ENCODE measurements at regions not wholly inside any gene's neighbourhood (a gene's known extent, or its start where the extent isn't known, plus 50 kb on each side); places are given as distances from the start of the nearest gene placed in this dataset.

GRCh38 chr3:66797889-66798560 lies 200.1 kb upstream of the KBTBD8 start:
- Histone ChIP-seq H3K36me3 (no peaks in the 10 kb centered on the region), H3K4me1 (peaks cover 5% of the 10 kb centered on the region), H3K27me3 (no peaks in the 10 kb centered on the region), H3K9me3 (no peaks in the 10 kb centered on the region), H3K27ac (no peak overlapping the region), H3K4me3 (no peak overlapping the region)
- no peak for DNase-seq (ENCODE audit: extremely low spot score in 2 of 2)
- intact Hi-C loops (cut with DNase I), result no loop called here
- TF ChIP-seq POLR2A (IDR thresholded peaks at IDR 0.05) (no peak), POLR2AphosphoS5 (IDR thresholded peaks at IDR 0.05; ENCODE audit: insufficient read depth in 1 of 2, low read depth in 1 of 2) (peak in 1 of 2 donors; percentile 23), CTCF (IDR thresholded peaks at IDR 0.05) (no peak)

GRCh38 chr3:66800941-66801545 lies 197.1 kb upstream of the KBTBD8 start:
- TF ChIP-seq POLR2A (IDR thresholded peaks at IDR 0.05) (no peak), POLR2AphosphoS5 (IDR thresholded peaks at IDR 0.05; ENCODE audit: insufficient read depth in 1 of 2, low read depth in 1 of 2) (no peak), CTCF (IDR thresholded peaks at IDR 0.05) (no peak)

GRCh38 chr3:66803206-66803605 lies 194.9 kb upstream of the KBTBD8 start:
- Histone ChIP-seq H3K27me3 (no peaks in the 10 kb centered on the region), H3K27ac (no peak overlapping the region), H3K36me3 (no peaks in the 10 kb centered on the region), H3K4me1 (peaks cover 5% of the 10 kb centered on the region), H3K9me3 (no peaks in the 10 kb centered on the region), H3K4me3 (no peak overlapping the region)
- DNase-seq (ENCODE audit: extremely low spot score in 2 of 2), result no peak
- TF ChIP-seq CTCF (IDR thresholded peaks at IDR 0.05) (no peak), POLR2AphosphoS5 (IDR thresholded peaks at IDR 0.05; ENCODE audit: insufficient read depth in 1 of 2, low read depth in 1 of 2) (no peak), POLR2A (IDR thresholded peaks at IDR 0.05) (no peak)
- intact Hi-C loops (cut with DNase I), result no loop called here

More at GRCh38 chr3:66800941-66801545, 197.1 kb upstream of the KBTBD8 start:
- no peaks in the 10 kb centered on the region for H3K9me3 ChIP-seq
- no peak overlapping the region for H3K4me3 ChIP-seq
- no peaks in the 10 kb centered on the region for H3K36me3 ChIP-seq
- DNase-seq (ENCODE audit: extremely low spot score in 2 of 2), result no peak
- H3K27ac ChIP-seq, result no peak overlapping the region
- intact Hi-C loops (cut with DNase I), result no loop called here
- no peaks in the 10 kb centered on the region for H3K27me3 ChIP-seq
- peaks cover 5% of the 10 kb centered on the region for H3K4me1 ChIP-seq

- no peak for TF ChIP-seq POLR2AphosphoS5 (IDR thresholded peaks at IDR 0.05; ENCODE audit: insufficient read depth in 1 of 2, low read depth in 1 of 2)
- TF ChIP-seq POLR2A (IDR thresholded peaks at IDR 0.05), result no peak
- no peak for TF ChIP-seq CTCF (IDR thresholded peaks at IDR 0.05)
- Histone ChIP-seq H3K36me3 (no peaks in the 10 kb centered on the region), H3K9me3 (no peaks in the 10 kb centered on the region), H3K4me3 (no peak overlapping the region), H3K27me3 (no peaks in the 10 kb centered on the region), H3K27ac (no peak overlapping the region), H3K4me1 (no peaks in the 10 kb centered on the region)
- intact Hi-C loops (cut with DNase I), result no loop called here
- DNase-seq (ENCODE audit: extremely low spot score in 2 of 2), result no peak
Observed at GRCh38 chr3:66803721-66804695, 194.1 kb upstream of the KBTBD8 start.
